Fibroblast of lung (primary cell): ENCODE measurements at regions not wholly inside any gene's neighbourhood (a gene's known extent, or its start where the extent isn't known, plus 50 kb on each side); places are given as distances from the start of the nearest gene placed in this dataset.
"Not testable (repeated sequence)": the region's sequence is repeated elsewhere in the genome, so short reads cannot be mapped to it uniquely, and the experiment has no call there.

Experiments used
- EZH2 ChIP-seq: IDR thresholded peaks from 2 replicates; pipeline ENCODE4 v1.5.1; 2012; ENCODE audit warnings: low read length, control low read depth, mild to moderate bottlenecking; ENCODE audit errors: missing control alignments
- TF ChIP-seq, protein P1 (sequence below), 2 donors: IDR thresholded peaks in 1 of 2; conservative IDR thresholded peaks in 1 of 2; 1 replicate in 1 of 2; 2 replicates in 1 of 2; pipeline ENCODE4 v1.5.1; 2011 to 2012; ENCODE audit warnings: low read length in 2 of 2, control low read depth in 1 of 2, inconsistent platforms in 1 of 2, low read depth in 1 of 2, mild to moderate bottlenecking in 1 of 2

DNA sequence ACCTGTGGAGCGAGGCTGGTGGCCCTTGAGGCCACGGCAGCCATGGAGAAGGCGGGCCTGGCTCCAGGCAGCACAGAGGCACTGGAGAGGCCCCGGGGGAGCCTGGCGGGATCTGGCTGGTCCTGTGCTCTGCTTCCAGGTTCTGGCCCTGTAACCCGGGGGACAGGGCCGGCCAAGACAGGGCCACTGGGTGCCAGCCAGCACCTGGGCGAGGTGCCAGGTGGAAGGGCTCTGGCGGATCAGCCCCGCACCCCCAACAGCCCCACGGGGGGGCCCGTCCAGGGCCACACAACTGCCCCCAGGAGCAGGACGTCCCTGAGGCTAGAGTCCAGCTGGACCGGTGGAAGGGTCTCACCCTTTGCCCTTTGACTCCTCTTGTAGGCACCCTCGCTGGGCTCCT, 574.1 kb upstream of the C9orf72 start:
- not testable (repeated sequence) for TF ChIP-seq EZH2
- TF ChIP-seq, protein P1, sequence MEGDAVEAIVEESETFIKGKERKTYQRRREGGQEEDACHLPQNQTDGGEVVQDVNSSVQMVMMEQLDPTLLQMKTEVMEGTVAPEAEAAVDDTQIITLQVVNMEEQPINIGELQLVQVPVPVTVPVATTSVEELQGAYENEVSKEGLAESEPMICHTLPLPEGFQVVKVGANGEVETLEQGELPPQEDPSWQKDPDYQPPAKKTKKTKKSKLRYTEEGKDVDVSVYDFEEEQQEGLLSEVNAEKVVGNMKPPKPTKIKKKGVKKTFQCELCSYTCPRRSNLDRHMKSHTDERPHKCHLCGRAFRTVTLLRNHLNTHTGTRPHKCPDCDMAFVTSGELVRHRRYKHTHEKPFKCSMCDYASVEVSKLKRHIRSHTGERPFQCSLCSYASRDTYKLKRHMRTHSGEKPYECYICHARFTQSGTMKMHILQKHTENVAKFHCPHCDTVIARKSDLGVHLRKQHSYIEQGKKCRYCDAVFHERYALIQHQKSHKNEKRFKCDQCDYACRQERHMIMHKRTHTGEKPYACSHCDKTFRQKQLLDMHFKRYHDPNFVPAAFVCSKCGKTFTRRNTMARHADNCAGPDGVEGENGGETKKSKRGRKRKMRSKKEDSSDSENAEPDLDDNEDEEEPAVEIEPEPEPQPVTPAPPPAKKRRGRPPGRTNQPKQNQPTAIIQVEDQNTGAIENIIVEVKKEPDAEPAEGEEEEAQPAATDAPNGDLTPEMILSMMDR (conservative IDR thresholded peaks at IDR 0.05 in 1 of 2, IDR thresholded peaks at IDR 0.05 in 1 of 2; ENCODE audit: low read depth in 1 of 2, low read length in 2 of 2): not testable (repeated sequence)
